ENCODE measurements at regions not wholly inside any gene's neighbourhood (a gene's known extent, or its start where the extent isn't known, plus 50 kb on each side); places are given as distances from the start of the nearest gene placed in this dataset.

- Mint-ChIP-seq H3K36me3 (no peaks in the 10 kb centered on the region), H3K27ac (no peak overlapping the region), H3K9me3 (peaks cover 2 to 26% (median 12%) of the 10 kb centered on the region in 7 donors), H3K4me1 (no peaks in the 10 kb centered on the region), H3K27me3 (ENCODE audit: low read depth in 3 of 3) (peaks cover 0 to 6% (median 2%) of the 10 kb centered on the region in 3 donors), H3K4me3 (no peak overlapping the region)
- Histone ChIP-seq H3K36me3 (replicated peaks in 1 of 2; ENCODE audit: control insufficient read depth in 1 of 2, insufficient read depth in 2 of 2, low read length in 2 of 2) (no peaks in the 10 kb centered on the region), H3K4me1 (ENCODE audit: control insufficient read depth in 1 of 2, insufficient read depth in 2 of 2, low read length in 2 of 2) (no peaks in the 10 kb centered on the region), H3K27ac (ENCODE audit: low read depth in 1 of 2, low read length in 2 of 2) (no peak overlapping the region), H2AFZ (ENCODE audit: insufficient read depth, low read depth, low read length, poor library complexity, severe bottlenecking) (no peak overlapping the region), H3K27me3 (ENCODE audit: control insufficient read depth in 2 of 2, insufficient read depth in 2 of 2, low read length in 2 of 2) (no peaks in the 10 kb centered on the region), H3K9me3 (replicated peaks in 1 of 2; ENCODE audit: control insufficient read depth in 1 of 2, insufficient read depth in 1 of 2, low read length in 2 of 2) (peaks cover 0 to 2% of the 10 kb centered on the region in 2 donors), H3K79me2 (ENCODE audit: insufficient read depth, low read length) (no peaks in the 10 kb centered on the region), H3K9ac (ENCODE audit: insufficient read depth, low read length, poor library complexity, severe bottlenecking) (no peak overlapping the region), H4K20me1 (ENCODE audit: insufficient read depth, low read length) (no peaks in the 10 kb centered on the region), H3K4me2 (replicated peaks; ENCODE audit: extremely low read depth, low read length, poor library complexity, severe bottlenecking) (no peak overlapping the region), H3K4me3 (replicated peaks in 1 of 3; ENCODE audit: low read depth in 2 of 3, low read length in 3 of 3) (no peak overlapping the region)
- no peak for DNase-seq
- intact Hi-C loops (cut with micrococcal nuclease): no loop called here
- TF ChIP-seq CTCF (IDR thresholded peaks at IDR 0.05): no peak
These were observed 559.0 kb upstream of the NRP1 start for GRCh38 chr10:33893506-33893905.

GRCh38 chr10:33889371-33889770 is 554.9 kb upstream of the NRP1 start:
- no peaks in the 10 kb centered on the region for H3K4me1 Mint-ChIP-seq

More at GRCh38 chr10:33889371-33889770, 554.9 kb upstream of the NRP1 start:
- H3K36me3 Mint-ChIP-seq: no peaks in the 10 kb centered on the region
- H3K36me3 ChIP-seq (replicated peaks in 1 of 2; ENCODE audit: control insufficient read depth in 1 of 2, insufficient read depth in 2 of 2, low read length in 2 of 2): no peaks in the 10 kb centered on the region
- peaks cover 2 to 17% (median 6%) of the 10 kb centered on the region in 7 donors for H3K9me3 Mint-ChIP-seq
- H3K4me1 ChIP-seq (ENCODE audit: control insufficient read depth in 1 of 2, insufficient read depth in 2 of 2, low read length in 2 of 2): no peaks in the 10 kb centered on the region
- H3K9me3 ChIP-seq (replicated peaks in 1 of 2; ENCODE audit: control insufficient read depth in 1 of 2, insufficient read depth in 1 of 2, low read length in 2 of 2): peaks cover 0 to 2% of the 10 kb centered on the region in 2 donors
- H2AFZ ChIP-seq (ENCODE audit: insufficient read depth, low read depth, low read length, poor library complexity, severe bottlenecking): no peak overlapping the region
- no peak for TF ChIP-seq CTCF (IDR thresholded peaks at IDR 0.05)
- no peak overlapping the region for H3K4me2 ChIP-seq (replicated peaks; ENCODE audit: extremely low read depth, low read length, poor library complexity, severe bottlenecking)
- no peak overlapping the region for H3K4me3 Mint-ChIP-seq
- H3K79me2 ChIP-seq (ENCODE audit: insufficient read depth, low read length): no peaks in the 10 kb centered on the region
- no peaks in the 10 kb centered on the region for H4K20me1 ChIP-seq (ENCODE audit: insufficient read depth, low read length)
- H3K9ac ChIP-seq (ENCODE audit: insufficient read depth, low read length, poor library complexity, severe bottlenecking): no peak overlapping the region
- H3K27me3 Mint-ChIP-seq (ENCODE audit: low read depth in 3 of 3): peaks cover 3 to 4% (median 3%) of the 10 kb centered on the region in 3 donors
- DNase-seq: no peak
- H3K27ac Mint-ChIP-seq: no peak overlapping the region
- intact Hi-C loops (cut with micrococcal nuclease): no loop called here
- H3K27me3 ChIP-seq (ENCODE audit: control insufficient read depth in 2 of 2, insufficient read depth in 2 of 2, low read length in 2 of 2): no peaks in the 10 kb centered on the region
- 66% methylated on average over 2 of the region's 2 CpGs for WGBS (ENCODE audit: insufficient coverage)
- H3K27ac ChIP-seq (ENCODE audit: low read depth in 1 of 2, low read length in 2 of 2): no peak overlapping the region
- no peak overlapping the region for H3K4me3 ChIP-seq (replicated peaks in 1 of 3; ENCODE audit: low read depth in 2 of 3, low read length in 3 of 3)

Data from CD14-positive monocyte (primary cell).